ENCODE measurements at regions not wholly inside any gene's neighbourhood (a gene's known extent, or its start where the extent isn't known, plus 50 kb on each side); places are given as distances from the start of the nearest gene placed in this dataset.
"Not testable (repeated sequence)": the region's sequence is repeated elsewhere in the genome, so short reads cannot be mapped to it uniquely, and the experiment has no call there.

GRCh38 chr7:156501815-156502214 lies 138.8 kb upstream of the RNF32 start:
- not testable (repeated sequence) for H3K4me3 ChIP-seq (ENCODE audit: low read length); H3K27me3 ChIP-seq (ENCODE audit: control insufficient read depth, insufficient read depth, low read length); DNase-seq; H3K9me3 ChIP-seq (ENCODE audit: control insufficient read depth, low read depth, low read length); H3K36me3 ChIP-seq (ENCODE audit: control insufficient read depth, insufficient read depth, low read length); H3K27ac ChIP-seq (ENCODE audit: low read length); H3K4me1 ChIP-seq (ENCODE audit: control insufficient read depth, insufficient read depth, low read length)
- WGBS (ENCODE audit: insufficient coverage, low lambda C conversion rate) = no CpG with 5 or more reads among the region's 1 CpG

GRCh38 chr7:156499247-156499881 lies 141.2 kb upstream of the RNF32 start:
- 100% methylated on average over 2 of the region's 12 CpGs for WGBS (ENCODE audit: insufficient coverage, low lambda C conversion rate)
- H3K36me3 ChIP-seq (ENCODE audit: control insufficient read depth, insufficient read depth, low read length) = no peaks in the 10 kb centered on the region
- H3K9me3 ChIP-seq (ENCODE audit: control insufficient read depth, low read depth, low read length) = no peaks in the 10 kb centered on the region
- no peak for DNase-seq
- H3K4me3 ChIP-seq (ENCODE audit: low read length) = no peak overlapping the region
- H3K27me3 ChIP-seq (ENCODE audit: control insufficient read depth, insufficient read depth, low read length) = no peaks in the 10 kb centered on the region
- no peak overlapping the region for H3K27ac ChIP-seq (ENCODE audit: low read length)
- no peaks in the 10 kb centered on the region for H3K4me1 ChIP-seq (ENCODE audit: control insufficient read depth, insufficient read depth, low read length)

- no peak for DNase-seq
- H3K27ac ChIP-seq (ENCODE audit: low read length) = no peak overlapping the region
- WGBS (ENCODE audit: insufficient coverage, low lambda C conversion rate) = no CpG with 5 or more reads among the region's 17 CpGs
- H3K27me3 ChIP-seq (ENCODE audit: control insufficient read depth, insufficient read depth, low read length) = no peaks in the 10 kb centered on the region
- H3K9me3 ChIP-seq (ENCODE audit: control insufficient read depth, low read depth, low read length) = no peaks in the 10 kb centered on the region
- H3K4me1 ChIP-seq (ENCODE audit: control insufficient read depth, insufficient read depth, low read length) = no peaks in the 10 kb centered on the region
- H3K4me3 ChIP-seq (ENCODE audit: low read length) = no peak overlapping the region
- no peaks in the 10 kb centered on the region for H3K36me3 ChIP-seq (ENCODE audit: control insufficient read depth, insufficient read depth, low read length)
Observed at GRCh38 chr7:156497776-156498509, 142.6 kb upstream of the RNF32 start.

DNA sequence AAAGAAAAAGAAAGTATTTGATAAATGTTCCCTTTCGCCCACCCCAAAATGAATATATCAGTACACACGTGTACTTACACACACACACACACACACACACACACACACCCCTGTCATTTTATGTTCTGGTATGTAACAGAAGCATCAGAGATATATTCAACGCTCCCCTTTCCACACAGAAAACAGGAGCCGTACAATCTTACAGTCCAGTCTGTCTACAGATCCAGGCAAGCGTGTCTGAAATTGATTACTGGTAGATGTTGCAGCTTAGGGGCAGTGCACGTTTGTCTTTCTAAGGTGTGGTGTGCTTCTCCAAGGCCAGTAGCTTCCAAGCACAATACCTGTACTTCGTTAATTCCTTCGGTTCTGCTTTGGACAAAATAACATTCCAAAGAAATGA lies 143.7 kb upstream of the RNF32 start:
- no peaks in the 10 kb centered on the region for H3K36me3 ChIP-seq (ENCODE audit: control insufficient read depth, insufficient read depth, low read length)
- H3K9me3 ChIP-seq (ENCODE audit: control insufficient read depth, low read depth, low read length) = no peaks in the 10 kb centered on the region
- no peak overlapping the region for H3K4me3 ChIP-seq (ENCODE audit: low read length)
- no peak overlapping the region for H3K27ac ChIP-seq (ENCODE audit: low read length)
- no peaks in the 10 kb centered on the region for H3K27me3 ChIP-seq (ENCODE audit: control insufficient read depth, insufficient read depth, low read length)
- DNase-seq = no peak
- no peaks in the 10 kb centered on the region for H3K4me1 ChIP-seq (ENCODE audit: control insufficient read depth, insufficient read depth, low read length)
- no CpG with 5 or more reads among the region's 8 CpGs for WGBS (ENCODE audit: insufficient coverage, low lambda C conversion rate)

DNA sequence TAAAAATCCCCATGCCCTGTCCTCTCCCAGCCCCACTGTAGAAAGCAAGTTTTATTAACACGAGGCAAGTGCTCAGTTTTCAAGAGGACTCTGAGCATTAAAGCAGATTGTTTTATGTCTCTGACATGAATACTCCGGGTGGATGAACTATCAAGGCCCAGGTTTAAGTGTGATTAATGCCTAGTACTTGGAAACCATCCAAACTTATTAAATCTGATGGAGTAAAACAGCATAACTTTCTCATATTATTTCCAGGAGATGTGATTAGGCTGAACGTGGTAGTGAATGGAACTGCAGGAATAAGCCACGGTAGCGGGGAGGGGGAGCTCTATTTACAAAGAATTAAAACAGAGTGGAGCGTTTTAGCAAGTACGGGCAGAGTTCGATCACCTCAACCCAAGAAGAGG lies 144.2 kb upstream of the RNF32 start:
- H3K36me3 ChIP-seq (ENCODE audit: control insufficient read depth, insufficient read depth, low read length) = no peaks in the 10 kb centered on the region
- no peak overlapping the region for H3K27ac ChIP-seq (ENCODE audit: low read length)
- no peaks in the 10 kb centered on the region for H3K9me3 ChIP-seq (ENCODE audit: control insufficient read depth, low read depth, low read length)
- H3K4me1 ChIP-seq (ENCODE audit: control insufficient read depth, insufficient read depth, low read length) = no peaks in the 10 kb centered on the region
- H3K27me3 ChIP-seq (ENCODE audit: control insufficient read depth, insufficient read depth, low read length) = no peaks in the 10 kb centered on the region
- DNase-seq = no peak
- H3K4me3 ChIP-seq (ENCODE audit: low read length) = no peak overlapping the region
- 20% methylated on average over 2 of the region's 8 CpGs for WGBS (ENCODE audit: insufficient coverage, low lambda C conversion rate)

- no peaks in the 10 kb centered on the region for H3K27me3 ChIP-seq (ENCODE audit: control insufficient read depth, insufficient read depth, low read length)
- no peak for DNase-seq
- no CpG with 5 or more reads among the region's 5 CpGs for WGBS (ENCODE audit: insufficient coverage, low lambda C conversion rate)
Observed at GRCh38 chr7:156494960-156495359, 145.6 kb upstream of the RNF32 start.

DNA sequence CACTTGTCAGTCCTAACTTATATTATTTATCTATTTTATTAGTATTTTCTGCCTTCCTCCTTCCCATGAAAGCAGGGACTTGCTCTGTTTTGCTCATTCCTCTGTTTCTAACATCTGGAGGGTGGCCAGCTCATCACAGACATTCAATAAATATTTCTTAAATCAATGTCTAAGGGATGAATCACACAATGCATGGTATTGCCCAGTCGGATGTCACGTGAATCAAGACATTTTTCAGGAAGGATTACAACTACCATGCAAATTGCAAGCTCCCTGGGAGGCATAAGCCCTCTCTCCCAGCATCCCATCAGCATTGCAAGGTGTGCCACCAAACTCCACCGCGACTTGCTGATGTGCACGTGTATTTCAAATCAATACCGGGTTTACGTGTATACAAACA lies 146.6 kb upstream of the RNF32 start:
- Histone ChIP-seq H3K9me3 (ENCODE audit: control insufficient read depth, low read depth, low read length) (no peaks in the 10 kb centered on the region), H3K4me1 (ENCODE audit: control insufficient read depth, insufficient read depth, low read length) (no peaks in the 10 kb centered on the region), H3K36me3 (ENCODE audit: control insufficient read depth, insufficient read depth, low read length) (no peaks in the 10 kb centered on the region), H3K4me3 (ENCODE audit: low read length) (no peak overlapping the region), H3K27ac (ENCODE audit: low read length) (no peak overlapping the region), H3K27me3 (ENCODE audit: control insufficient read depth, insufficient read depth, low read length) (no peaks in the 10 kb centered on the region)
- 80% methylated on average over 1 of the region's 7 CpGs for WGBS (ENCODE audit: insufficient coverage, low lambda C conversion rate)
- DNase-seq = no peak

More at GRCh38 chr7:156494960-156495359, 145.6 kb upstream of the RNF32 start:
- H3K9me3 ChIP-seq (ENCODE audit: control insufficient read depth, low read depth, low read length) = no peaks in the 10 kb centered on the region
- H3K36me3 ChIP-seq (ENCODE audit: control insufficient read depth, insufficient read depth, low read length) = no peaks in the 10 kb centered on the region
- no peak overlapping the region for H3K27ac ChIP-seq (ENCODE audit: low read length)
- H3K4me1 ChIP-seq (ENCODE audit: control insufficient read depth, insufficient read depth, low read length) = no peaks in the 10 kb centered on the region
- no peak overlapping the region for H3K4me3 ChIP-seq (ENCODE audit: low read length)

GRCh38 chr7:156492170-156492569 lies 148.4 kb upstream of the RNF32 start:
- H3K4me1 ChIP-seq (ENCODE audit: control insufficient read depth, insufficient read depth, low read length) = peaks cover 9% of the 10 kb centered on the region
- DNase-seq = no peak
- H3K36me3 ChIP-seq (ENCODE audit: control insufficient read depth, insufficient read depth, low read length) = no peaks in the 10 kb centered on the region
- no CpG with 5 or more reads among the region's 9 CpGs for WGBS (ENCODE audit: insufficient coverage, low lambda C conversion rate)
- H3K4me3 ChIP-seq (ENCODE audit: low read length) = no peak overlapping the region
- H3K27me3 ChIP-seq (ENCODE audit: control insufficient read depth, insufficient read depth, low read length) = no peaks in the 10 kb centered on the region
- H3K9me3 ChIP-seq (ENCODE audit: control insufficient read depth, low read depth, low read length) = no peaks in the 10 kb centered on the region
- H3K27ac ChIP-seq (ENCODE audit: low read length) = no peak overlapping the region

- no peak overlapping the region for H3K4me3 ChIP-seq (ENCODE audit: low read length)
- no peaks in the 10 kb centered on the region for H3K27me3 ChIP-seq (ENCODE audit: control insufficient read depth, insufficient read depth, low read length)
- H3K36me3 ChIP-seq (ENCODE audit: control insufficient read depth, insufficient read depth, low read length) = no peaks in the 10 kb centered on the region
- WGBS (ENCODE audit: insufficient coverage, low lambda C conversion rate) = 100% methylated on average over 2 of the region's 5 CpGs
- no peaks in the 10 kb centered on the region for H3K9me3 ChIP-seq (ENCODE audit: control insufficient read depth, low read depth, low read length)
- no peak overlapping the region for H3K27ac ChIP-seq (ENCODE audit: low read length)
- DNase-seq = no peak
- peaks cover 9% of the 10 kb centered on the region for H3K4me1 ChIP-seq (ENCODE audit: control insufficient read depth, insufficient read depth, low read length)
Observed at GRCh38 chr7:156491435-156491834, 149.1 kb upstream of the RNF32 start.

GRCh38 chr7:156490021-156490800 lies 150.4 kb upstream of the RNF32 start:
- H3K27ac ChIP-seq (ENCODE audit: low read length) = no peak overlapping the region
- no peaks in the 10 kb centered on the region for H3K27me3 ChIP-seq (ENCODE audit: control insufficient read depth, insufficient read depth, low read length)
- no CpG with 5 or more reads among the region's 8 CpGs for WGBS (ENCODE audit: insufficient coverage, low lambda C conversion rate)
- H3K4me1 ChIP-seq (ENCODE audit: control insufficient read depth, insufficient read depth, low read length) = peaks cover 9% of the 10 kb centered on the region
- DNase-seq = no peak
- no peaks in the 10 kb centered on the region for H3K9me3 ChIP-seq (ENCODE audit: control insufficient read depth, low read depth, low read length)
- no peak overlapping the region for H3K4me3 ChIP-seq (ENCODE audit: low read length)
- no peaks in the 10 kb centered on the region for H3K36me3 ChIP-seq (ENCODE audit: control insufficient read depth, insufficient read depth, low read length)
